ENCODE measurements at regions not wholly inside any gene's neighbourhood (a gene's known extent, or its start where the extent isn't known, plus 50 kb on each side); places are given as distances from the start of the nearest gene placed in this dataset.

GRCh38 chr6:126792340-126793085 is 326.0 kb upstream of the RSPO3 start:
- DNase-seq, result no peak
- Mint-ChIP-seq H3K4me1 (ENCODE audit: low read depth) (no peaks in the 10 kb centered on the region), H3K27ac (no peak overlapping the region), H3K4me3 (no peak overlapping the region), H3K27me3 (no peaks in the 10 kb centered on the region), H3K36me3 (ENCODE audit: low read depth) (no peaks in the 10 kb centered on the region), H3K9me3 (no peaks in the 10 kb centered on the region)
- ChIA-PET POLR2A (no interaction called here), CTCF (no interaction called here)
- TF ChIP-seq CTCF (IDR thresholded peaks at IDR 0.05), result no peak
- intact Hi-C loops (cut with micrococcal nuclease), result no loop called here
- no peak for ATAC-seq

GRCh38 chr6:126795161-126795560 is 323.3 kb upstream of the RSPO3 start:
- POLR2A ChIA-PET, result interaction anchor here (0.6 kb wide), 1 partner anchor 309 kb away, joined by 3 read pairs; no protein-coding TSS in a partner anchor
- ATAC-seq, result no peak

GRCh38 chr6:126797981-126798380 is 320.5 kb upstream of the RSPO3 start:
- no peak overlapping the region for H3K4me3 Mint-ChIP-seq
- ChIA-PET POLR2A (interaction anchor here (0.7 kb wide), 1 partner anchor 14 kb away, joined by 3 read pairs; no protein-coding TSS in a partner anchor), CTCF (no interaction called here)
- H3K4me1 Mint-ChIP-seq (ENCODE audit: low read depth), result no peaks in the 10 kb centered on the region
- H3K9me3 Mint-ChIP-seq, result no peaks in the 10 kb centered on the region
- intact Hi-C loops (cut with micrococcal nuclease), result no loop called here
- no peak for DNase-seq
- no peaks in the 10 kb centered on the region for H3K27me3 Mint-ChIP-seq
- H3K27ac Mint-ChIP-seq, result no peak overlapping the region
- ATAC-seq, result no peak
- no peaks in the 10 kb centered on the region for H3K36me3 Mint-ChIP-seq (ENCODE audit: low read depth)
- no peak for TF ChIP-seq CTCF (IDR thresholded peaks at IDR 0.05)

More at GRCh38 chr6:126795161-126795560, 323.3 kb upstream of the RSPO3 start:
- no peak for DNase-seq
- CTCF ChIA-PET, result no interaction called here
- H3K36me3 Mint-ChIP-seq (ENCODE audit: low read depth), result no peaks in the 10 kb centered on the region
- TF ChIP-seq CTCF (IDR thresholded peaks at IDR 0.05), result no peak
- no peaks in the 10 kb centered on the region for H3K9me3 Mint-ChIP-seq
- H3K27ac Mint-ChIP-seq, result no peak overlapping the region
- no peaks in the 10 kb centered on the region for H3K4me1 Mint-ChIP-seq (ENCODE audit: low read depth)
- no peaks in the 10 kb centered on the region for H3K27me3 Mint-ChIP-seq
- intact Hi-C loops (cut with micrococcal nuclease), result no loop called here
- H3K4me3 Mint-ChIP-seq, result no peak overlapping the region

GRCh38 chr6:126803769-126804168 is 314.7 kb upstream of the RSPO3 start:
- Mint-ChIP-seq H3K4me3 (no peak overlapping the region), H3K27ac (no peak overlapping the region), H3K27me3 (no peaks in the 10 kb centered on the region), H3K4me1 (ENCODE audit: low read depth) (no peaks in the 10 kb centered on the region), H3K9me3 (no peaks in the 10 kb centered on the region), H3K36me3 (ENCODE audit: low read depth) (no peaks in the 10 kb centered on the region)
- ChIA-PET CTCF (interaction anchor here (1.4 kb wide), 1 partner anchor 25 kb away, joined by 6 read pairs; no protein-coding TSS in a partner anchor), POLR2A (no interaction called here)
- DNase-seq (no peak), ATAC-seq (no peak)
- intact Hi-C loops (cut with micrococcal nuclease), result no loop called here
- TF ChIP-seq CTCF (IDR thresholded peaks at IDR 0.05), result no peak

- intact Hi-C loops (cut with micrococcal nuclease), result no loop called here
- Mint-ChIP-seq H3K9me3 (no peaks in the 10 kb centered on the region), H3K4me3 (no peak overlapping the region), H3K36me3 (ENCODE audit: low read depth) (no peaks in the 10 kb centered on the region), H3K4me1 (ENCODE audit: low read depth) (no peaks in the 10 kb centered on the region), H3K27ac (no peak overlapping the region), H3K27me3 (no peaks in the 10 kb centered on the region)
- DNase-seq (peak; percentile 7), ATAC-seq (no peak)
- ChIA-PET POLR2A (no interaction called here), CTCF (interaction anchor here (0.6 to 1.4 kb wide), 7 partner anchors 9 to 317 kb away, joined by 3 to 6 read pairs (median 3); no protein-coding TSS in a partner anchor)
- peak; percentile 55 for TF ChIP-seq CTCF (IDR thresholded peaks at IDR 0.05)
These were observed 314.0 kb upstream of the RSPO3 start for GRCh38 chr6:126804332-126805064.
